ENCODE measurements at regions not wholly inside any gene's neighbourhood (a gene's known extent, or its start where the extent isn't known, plus 50 kb on each side); places are given as distances from the start of the nearest gene placed in this dataset.
A peak's percentile ranks its signal among the peaks of the same experiment; 100 is the strongest.

DNA sequence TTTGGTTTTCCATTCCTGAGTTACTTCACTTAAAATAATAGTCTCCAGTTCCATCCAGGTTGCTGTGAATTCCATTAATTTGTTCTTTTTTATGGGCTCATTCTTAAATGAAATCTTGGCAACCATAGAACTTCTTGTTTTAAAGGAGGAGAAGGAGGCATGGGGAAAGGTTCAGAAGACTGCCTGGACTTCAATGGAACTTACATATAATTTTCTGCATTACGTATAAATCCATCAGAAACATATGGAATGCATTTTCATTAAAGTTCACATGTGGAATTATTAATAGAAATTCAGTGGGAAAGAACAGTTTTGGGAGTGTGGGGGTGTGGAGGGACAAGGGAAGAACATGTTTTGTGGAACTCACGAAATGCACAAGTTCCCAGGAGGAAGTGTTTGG, 176.6 kb upstream of the PRKCQ start:
- TF ChIP-seq EP300 (IDR thresholded peaks at IDR 0.05; ENCODE audit: low read depth) (no peak), POLR2A (IDR thresholded peaks at IDR 0.05) (no peak), POLR2AphosphoS5 (IDR thresholded peaks at IDR 0.05) (no peak)
- TF ChIP-seq, protein P1, sequence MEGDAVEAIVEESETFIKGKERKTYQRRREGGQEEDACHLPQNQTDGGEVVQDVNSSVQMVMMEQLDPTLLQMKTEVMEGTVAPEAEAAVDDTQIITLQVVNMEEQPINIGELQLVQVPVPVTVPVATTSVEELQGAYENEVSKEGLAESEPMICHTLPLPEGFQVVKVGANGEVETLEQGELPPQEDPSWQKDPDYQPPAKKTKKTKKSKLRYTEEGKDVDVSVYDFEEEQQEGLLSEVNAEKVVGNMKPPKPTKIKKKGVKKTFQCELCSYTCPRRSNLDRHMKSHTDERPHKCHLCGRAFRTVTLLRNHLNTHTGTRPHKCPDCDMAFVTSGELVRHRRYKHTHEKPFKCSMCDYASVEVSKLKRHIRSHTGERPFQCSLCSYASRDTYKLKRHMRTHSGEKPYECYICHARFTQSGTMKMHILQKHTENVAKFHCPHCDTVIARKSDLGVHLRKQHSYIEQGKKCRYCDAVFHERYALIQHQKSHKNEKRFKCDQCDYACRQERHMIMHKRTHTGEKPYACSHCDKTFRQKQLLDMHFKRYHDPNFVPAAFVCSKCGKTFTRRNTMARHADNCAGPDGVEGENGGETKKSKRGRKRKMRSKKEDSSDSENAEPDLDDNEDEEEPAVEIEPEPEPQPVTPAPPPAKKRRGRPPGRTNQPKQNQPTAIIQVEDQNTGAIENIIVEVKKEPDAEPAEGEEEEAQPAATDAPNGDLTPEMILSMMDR (IDR thresholded peaks at IDR 0.05), result no peak
- no peaks in the 10 kb centered on the region for H3K36me3 ChIP-seq
- intact Hi-C loops (cut with DNase I; ENCODE audit: low total_unique reads), result no loop called here
- no peak overlapping the region for H3K4me3 ChIP-seq
- in situ Hi-C loops (cut with MboI; ENCODE audit: low pct_ligation_motif_present in 1 of 4, low pct_unique_long_range_greater_than_20kb in 1 of 4, low sequenced_read_pairs in 3 of 4), result no loop called here
- H3K27ac ChIP-seq, result peak overlapping the region in 1 of 4 donors; percentile 41
- H3K4me1 ChIP-seq, result no peaks in the 10 kb centered on the region
- H3K27me3 ChIP-seq, result no peaks in the 10 kb centered on the region
- no peak for DNase-seq
- no peaks in the 10 kb centered on the region for H3K9me3 ChIP-seq
- 72 to 80% methylated on average over 1 to 2 of the region's 2 CpGs for WGBS, 2 donors (ENCODE audit: low coverage in 1 of 2)

- no peaks in the 10 kb centered on the region for H3K9me3 ChIP-seq
- TF ChIP-seq, protein P1 (IDR thresholded peaks at IDR 0.05), result no peak
- peak in 1 of 3 donors; percentile 44 for TF ChIP-seq POLR2AphosphoS5 (IDR thresholded peaks at IDR 0.05)
- no peaks in the 10 kb centered on the region for H3K27me3 ChIP-seq
- H3K36me3 ChIP-seq, result no peaks in the 10 kb centered on the region
- H3K4me3 ChIP-seq, result no peak overlapping the region
- WGBS, 2 donors (ENCODE audit: low coverage in 1 of 2), result 54 to 56% methylated on average over 9 of the region's 9 CpGs
- H3K27ac ChIP-seq, result peak overlapping the region in 1 of 4 donors; percentile 41
- in situ Hi-C loops (cut with MboI; ENCODE audit: low pct_ligation_motif_present in 1 of 4, low pct_unique_long_range_greater_than_20kb in 1 of 4, low sequenced_read_pairs in 3 of 4), result no loop called here
- peak; percentile 15 for DNase-seq
- intact Hi-C loops (cut with DNase I; ENCODE audit: low total_unique reads), result no loop called here
- no peaks in the 10 kb centered on the region for H3K4me1 ChIP-seq
Observed at GRCh38 chr10:6755781-6756460, 175.8 kb upstream of the PRKCQ start.

- TF ChIP-seq POLR2AphosphoS5 (IDR thresholded peaks at IDR 0.05) (no peak), EP300 (IDR thresholded peaks at IDR 0.05; ENCODE audit: low read depth) (no peak), POLR2A (IDR thresholded peaks at IDR 0.05) (no peak)
- TF ChIP-seq, protein P1 (IDR thresholded peaks at IDR 0.05), result no peak
- Histone ChIP-seq H3K4me1 (no peaks in the 10 kb centered on the region), H3K27ac (no peak overlapping the region), H3K4me3 (no peak overlapping the region), H3K9me3 (no peaks in the 10 kb centered on the region), H3K27me3 (no peaks in the 10 kb centered on the region), H3K36me3 (no peaks in the 10 kb centered on the region)
- in situ Hi-C loops (cut with MboI; ENCODE audit: low pct_ligation_motif_present in 1 of 4, low pct_unique_long_range_greater_than_20kb in 1 of 4, low sequenced_read_pairs in 3 of 4) (no loop called here), intact Hi-C loops (cut with DNase I; ENCODE audit: low total_unique reads) (no loop called here)
- DNase-seq, result peak; percentile 17
- WGBS, 2 donors (ENCODE audit: low coverage in 1 of 2), result 50 to 66% methylated on average over 1 to 10 of the region's 10 CpGs
Observed at GRCh38 chr10:6753644-6754043, 173.6 kb upstream of the PRKCQ start.

GRCh38 chr10:6751363-6751762, 171.3 kb upstream of the PRKCQ start:
- in situ Hi-C loops (cut with MboI; ENCODE audit: low pct_ligation_motif_present in 1 of 4, low pct_unique_long_range_greater_than_20kb in 1 of 4, low sequenced_read_pairs in 3 of 4), result no loop called here
- H3K27me3 ChIP-seq, result no peaks in the 10 kb centered on the region
- H3K4me1 ChIP-seq, result no peaks in the 10 kb centered on the region
- no peak for DNase-seq
- no peak overlapping the region for H3K27ac ChIP-seq
- 37 to 74% methylated on average over 2 to 4 of the region's 4 CpGs for WGBS, 2 donors (ENCODE audit: low coverage in 1 of 2)
- TF ChIP-seq EP300 (IDR thresholded peaks at IDR 0.05; ENCODE audit: low read depth) (no peak), POLR2AphosphoS5 (IDR thresholded peaks at IDR 0.05) (no peak), POLR2A (IDR thresholded peaks at IDR 0.05) (no peak)
- TF ChIP-seq, protein P1 (IDR thresholded peaks at IDR 0.05), result no peak
- no peaks in the 10 kb centered on the region for H3K9me3 ChIP-seq
- no peak overlapping the region for H3K4me3 ChIP-seq
- intact Hi-C loops (cut with DNase I; ENCODE audit: low total_unique reads), result no loop called here
- no peaks in the 10 kb centered on the region for H3K36me3 ChIP-seq

Data from transverse colon (tissue), 4 donors.